KG1 (cell line): ENCODE measurements at regions not wholly inside any gene's neighbourhood (a gene's known extent, or its start where the extent isn't known, plus 50 kb on each side); places are given as distances from the start of the nearest gene placed in this dataset.

Experiments
- DNase-seq: peaks from one replicate; lab custom pipeline; 2025; lab: John Stamatoyannopoulos, UW

- no peak for DNase-seq
These were observed 117.1 kb upstream of the GSE1 start for GRCh38 chr16:85495823-85496538.

- no peak for DNase-seq
These were observed 115.4 kb upstream of the GSE1 start for GRCh38 chr16:85497622-85498314.

GRCh38 chr16:85498607-85499006 is 114.5 kb upstream of the GSE1 start:
- DNase-seq: no peak

GRCh38 chr16:85500220-85500619 is 112.9 kb upstream of the GSE1 start:
- no peak for DNase-seq

DNA sequence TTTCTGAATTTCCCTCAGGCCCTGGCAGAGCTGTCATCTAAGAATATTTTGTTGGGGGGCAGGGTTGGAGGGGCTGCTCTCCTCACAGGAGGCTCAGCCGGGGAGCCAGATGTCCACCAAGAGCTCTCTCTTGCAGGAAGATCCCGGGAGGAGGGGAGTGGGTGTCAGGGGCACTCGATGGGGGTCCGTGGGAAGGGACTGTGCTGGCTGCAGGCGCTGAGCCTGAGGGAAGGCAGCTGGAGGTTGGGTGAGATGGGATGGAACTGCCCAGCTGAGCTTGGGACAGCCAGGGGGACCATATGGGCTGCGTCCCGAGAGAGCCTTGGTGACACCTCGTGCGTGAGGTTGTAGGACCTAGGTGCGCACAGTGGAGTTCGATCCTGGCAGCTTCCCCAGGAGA is 111.2 kb upstream of the GSE1 start:
- no peak for DNase-seq

- no peak for DNase-seq
These were observed 110.8 kb upstream of the GSE1 start for GRCh38 chr16:85502357-85502756.

- DNase-seq: no peak
These were observed 109.4 kb upstream of the GSE1 start for GRCh38 chr16:85503679-85504231.

DNA sequence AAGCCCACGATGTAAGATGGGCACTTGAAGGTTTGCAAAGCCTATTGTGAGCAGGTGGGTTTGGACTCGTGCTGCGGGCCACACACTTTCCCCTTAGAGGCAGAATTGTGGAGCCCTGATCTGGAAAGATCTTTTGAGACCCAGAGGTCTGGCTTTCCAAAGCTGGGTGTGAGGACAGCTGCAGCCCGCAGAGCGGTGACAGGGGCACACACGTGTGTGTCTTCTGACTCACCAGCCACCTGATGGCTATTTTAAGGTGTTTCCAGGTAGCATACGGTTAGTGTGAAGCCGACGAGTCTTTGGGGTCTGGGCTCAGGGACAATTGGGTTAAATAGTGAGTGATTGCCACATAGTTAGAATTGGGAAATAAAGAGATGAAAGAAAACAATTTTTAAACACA is 108.9 kb upstream of the GSE1 start:
- DNase-seq: no peak

GRCh38 chr16:85505794-85506634 is 107.1 kb upstream of the GSE1 start:
- DNase-seq: no peak

GRCh38 chr16:85506635-85506911 is 106.5 kb upstream of the GSE1 start:
- DNase-seq: no peak

GRCh38 chr16:85507342-85507741 is 105.8 kb upstream of the GSE1 start:
- no peak for DNase-seq

DNA sequence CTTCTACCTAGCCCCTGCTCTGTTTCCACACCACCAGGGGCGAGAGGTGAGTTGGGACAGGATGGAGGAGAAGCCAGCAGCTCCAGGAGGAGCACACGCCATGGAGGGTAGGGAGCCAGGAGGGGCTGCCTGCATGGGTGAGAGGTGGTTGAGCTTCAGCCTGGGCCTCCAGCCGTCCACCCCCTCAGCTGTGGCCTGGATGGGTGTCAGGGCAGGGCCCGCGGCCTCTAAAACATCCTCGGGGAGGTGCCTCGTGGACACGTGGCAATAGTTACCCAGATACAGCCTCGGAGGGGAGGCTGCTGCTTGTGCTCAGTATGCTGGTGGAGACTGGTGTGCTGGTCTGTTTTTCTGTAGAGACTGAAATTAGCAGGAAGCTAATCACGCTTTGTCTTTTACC is 104.7 kb upstream of the GSE1 start:
- DNase-seq: no peak

DNA sequence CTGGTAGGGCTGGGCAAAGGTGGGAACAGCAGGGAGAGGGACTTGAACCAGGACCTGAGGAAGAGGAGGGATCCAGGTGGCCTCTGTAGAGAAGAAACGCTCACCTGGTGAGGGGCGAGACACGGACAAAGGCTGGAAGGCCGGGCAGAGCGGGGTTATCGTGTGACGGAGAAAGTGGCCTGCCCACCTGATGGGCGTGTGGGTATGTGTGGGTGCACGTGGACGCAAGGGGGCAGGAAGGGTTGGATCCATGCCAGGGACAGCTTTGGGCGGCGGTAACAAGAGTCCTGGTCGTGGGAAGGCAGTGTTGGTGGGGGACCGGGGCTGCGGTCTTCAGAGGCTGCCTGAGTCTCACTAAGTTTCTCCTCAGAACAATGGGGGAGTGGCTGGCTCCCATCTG is 104.1 kb upstream of the GSE1 start:
- no peak for DNase-seq

DNA sequence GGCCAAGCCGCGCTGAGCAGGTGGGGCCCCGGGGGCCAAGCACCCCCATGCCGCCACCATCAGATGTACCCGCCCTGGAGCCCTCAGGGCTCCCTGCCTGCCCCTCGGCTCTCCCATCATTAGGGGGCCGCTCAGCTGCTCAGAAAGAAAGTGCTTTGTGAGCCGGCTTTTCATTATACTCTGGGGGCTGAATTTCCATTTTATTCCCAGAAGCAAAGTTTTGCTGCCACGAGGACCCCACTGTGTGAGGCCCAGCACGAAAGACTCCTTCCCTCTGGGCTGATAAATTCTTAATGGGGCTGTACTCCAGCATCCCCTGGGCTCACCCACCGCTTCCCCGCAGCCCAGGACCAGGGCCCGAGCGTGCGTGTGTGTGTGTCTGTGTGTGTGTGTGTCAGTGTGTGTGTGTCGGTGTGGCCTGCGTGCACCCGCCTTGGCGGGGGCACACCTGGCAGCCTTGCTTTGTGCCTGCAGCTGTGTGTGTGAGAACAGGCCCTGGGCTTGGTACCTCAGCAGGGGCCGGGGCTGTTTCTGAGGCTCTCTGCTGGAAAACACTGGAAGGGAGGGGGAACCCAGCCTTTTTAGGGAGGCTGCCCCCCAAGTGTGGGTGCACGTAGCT is 103.0 kb upstream of the GSE1 start:
- DNase-seq: no peak

DNA sequence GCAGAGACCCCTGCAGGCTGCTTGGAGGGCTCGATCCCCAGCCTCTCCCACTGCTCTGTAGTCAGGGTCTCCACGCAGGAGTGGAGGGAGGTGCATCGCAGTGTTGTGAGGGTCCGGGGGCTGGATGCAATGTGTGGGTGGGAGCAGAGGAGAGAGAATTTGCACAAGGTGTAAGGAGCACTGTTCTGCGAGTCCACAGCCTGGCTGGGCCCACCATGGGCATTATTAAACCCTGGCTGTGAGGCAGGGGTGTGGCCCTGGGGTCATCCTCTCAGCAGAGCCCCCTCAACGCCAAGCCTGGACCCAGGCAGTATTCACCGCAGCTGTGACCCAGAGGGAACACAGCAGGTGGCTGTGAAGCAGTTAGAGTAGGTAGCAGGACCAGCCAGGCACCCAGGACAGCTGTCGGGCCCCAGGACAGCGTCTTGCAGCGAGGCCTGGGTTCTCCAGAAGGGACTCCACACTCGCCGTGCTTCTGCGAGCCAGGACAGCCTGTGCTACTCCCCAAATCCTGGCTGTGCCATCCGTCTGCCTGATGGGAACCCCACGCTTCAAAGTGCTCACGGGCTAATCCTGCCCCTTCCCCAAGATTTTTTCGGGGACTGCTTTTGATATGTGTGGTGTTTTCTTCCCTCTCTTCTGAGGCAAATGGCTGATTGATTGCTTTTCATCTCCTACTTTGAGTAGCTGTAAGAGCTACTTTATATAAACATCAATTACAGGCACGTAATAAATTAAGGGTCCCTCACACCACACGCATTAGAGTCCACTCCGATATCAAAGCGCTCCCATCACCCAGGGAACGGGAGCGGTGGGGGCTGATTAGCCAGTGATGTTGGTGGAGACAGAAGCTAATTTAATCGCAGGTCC is 100.9 kb upstream of the GSE1 start:
- DNase-seq: no peak

DNA sequence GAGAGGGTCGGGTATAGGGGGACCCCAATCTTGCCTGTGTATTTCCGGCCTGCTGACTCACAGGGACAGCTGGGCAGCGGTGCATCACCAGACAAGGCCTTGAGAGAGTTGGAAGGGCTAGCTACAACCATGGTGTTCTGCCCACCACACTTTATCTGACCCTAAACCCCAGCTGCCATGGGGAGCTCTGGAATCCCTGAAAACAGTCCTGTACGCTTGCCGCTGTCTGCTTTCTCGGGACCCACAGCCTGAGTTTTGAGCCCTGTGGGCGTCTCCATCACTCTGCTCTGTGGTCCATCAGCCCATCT is 100.4 kb upstream of the GSE1 start:
- no peak for DNase-seq

DNA sequence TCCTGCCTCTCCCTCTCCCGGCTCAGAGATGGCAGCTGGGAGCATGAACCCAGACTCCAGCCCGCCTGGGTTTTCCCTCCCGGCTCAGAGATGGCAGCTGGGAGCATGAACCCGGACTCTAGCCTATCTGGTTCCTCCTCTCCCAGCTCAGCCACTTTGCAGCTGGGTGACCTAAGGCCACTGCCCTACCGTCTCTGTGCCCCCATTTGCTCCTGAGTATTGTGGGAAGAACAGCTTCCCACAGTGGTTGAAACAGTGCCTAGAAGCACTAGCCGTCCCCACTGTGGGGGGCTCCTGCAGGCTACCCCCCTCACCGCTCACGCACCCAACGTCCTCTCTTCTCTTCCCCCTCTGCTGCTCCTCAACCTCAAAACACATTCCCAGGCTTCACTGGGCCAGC is 99.9 kb upstream of the GSE1 start:
- DNase-seq: no peak

DNA sequence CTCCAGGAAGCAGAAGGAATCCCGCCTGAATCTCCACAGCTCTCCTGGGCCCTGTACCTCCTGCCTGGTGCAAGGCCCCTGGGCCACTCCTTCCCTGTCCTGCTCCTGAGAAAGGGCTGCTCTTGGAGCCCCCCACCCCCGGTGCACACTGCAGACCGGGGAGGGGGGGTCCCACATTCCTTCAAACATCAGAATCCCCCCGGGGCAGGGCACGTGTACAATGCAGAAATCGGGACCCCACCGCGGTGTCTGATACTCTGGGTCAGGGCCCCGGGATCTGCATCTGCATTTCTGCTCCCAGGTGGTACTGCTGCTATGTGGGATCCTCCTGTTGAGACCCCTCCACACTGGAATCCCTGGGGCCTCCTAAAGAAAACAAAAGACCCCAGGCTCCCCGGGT is 99.5 kb upstream of the GSE1 start:
- DNase-seq: no peak

DNA sequence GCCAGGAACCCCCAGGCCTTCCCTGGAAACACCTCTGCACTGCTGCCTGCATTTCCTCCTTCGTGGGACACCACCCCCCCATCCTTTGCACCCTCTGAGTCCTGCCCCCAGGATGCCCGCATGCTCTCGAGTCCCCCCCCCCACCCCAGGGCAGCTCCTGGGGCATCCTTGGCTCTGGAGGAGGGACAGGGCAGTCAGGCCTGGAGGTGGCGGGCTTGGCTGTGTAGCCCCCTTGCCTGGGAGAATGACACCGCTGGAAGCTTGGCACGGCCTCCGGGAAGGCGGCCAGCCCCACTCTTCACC is 98.9 kb upstream of the GSE1 start:
- DNase-seq: no peak

- DNase-seq: no peak
These were observed 98.4 kb upstream of the GSE1 start for GRCh38 chr16:85514598-85515318.

DNA sequence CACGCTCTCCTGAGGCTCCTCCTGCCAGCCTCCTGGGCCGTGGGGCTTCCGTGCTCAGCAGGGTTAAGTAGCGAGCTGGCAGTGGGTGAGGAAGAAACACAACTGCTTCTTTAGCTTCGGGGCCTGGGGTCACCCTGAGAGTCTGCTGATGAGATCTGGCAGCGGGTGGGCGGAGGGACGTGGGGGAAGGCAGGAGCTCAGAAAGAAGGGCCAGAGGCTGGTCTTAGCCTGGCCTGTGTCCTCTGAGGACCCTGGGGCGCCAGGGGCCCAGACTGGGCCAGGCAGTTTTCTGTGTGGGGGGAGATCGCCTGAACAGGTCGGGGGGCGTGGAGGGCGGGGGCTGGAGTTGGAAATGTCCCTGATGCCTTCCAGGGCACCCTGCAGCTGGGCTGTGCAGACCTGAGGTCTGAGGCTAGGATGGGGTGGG is 97.8 kb upstream of the GSE1 start:
- no peak for DNase-seq
